CD4-positive, alpha-beta T cell treated with Interleukin-6 for 4 hours (primary cell): ENCODE measurements at regions not wholly inside any gene's neighbourhood (a gene's known extent, or its start where the extent isn't known, plus 50 kb on each side); places are given as distances from the start of the nearest gene placed in this dataset.
"Not testable (repeated sequence)": the region's sequence is repeated elsewhere in the genome, so short reads cannot be mapped to it uniquely, and the experiment has no call there.

Experiments
- DNase-seq: peaks from one replicate; pipeline ENCODE4 v3.0.0-alpha.2; 2020; ENCODE audit warnings: mixed read lengths

GRCh38 chr18:14460364-14460763 lies 83.0 kb downstream of the POTEC start:
- not testable (repeated sequence) for DNase-seq

DNA sequence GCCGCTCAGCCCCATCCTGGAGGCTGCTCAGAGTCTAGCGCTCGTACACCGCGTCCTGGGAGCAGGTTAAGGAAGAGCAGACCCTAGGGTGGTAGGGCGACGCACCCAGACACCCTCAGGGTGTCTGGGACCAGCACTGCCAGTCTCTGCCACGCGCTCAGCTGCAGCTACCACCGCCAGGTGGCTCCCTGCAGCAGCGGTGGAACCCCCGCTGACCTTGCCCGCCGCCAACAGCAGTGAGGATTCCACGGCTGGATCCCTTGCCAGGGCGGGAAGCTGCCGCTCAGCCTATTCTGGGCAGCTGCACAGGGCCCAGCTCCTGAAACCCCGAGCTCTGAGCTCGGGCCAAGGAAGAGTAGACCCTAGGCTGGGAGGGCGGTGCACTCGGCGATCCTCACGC lies 83.6 kb downstream of the POTEC start:
- not testable (repeated sequence) for DNase-seq

DNA sequence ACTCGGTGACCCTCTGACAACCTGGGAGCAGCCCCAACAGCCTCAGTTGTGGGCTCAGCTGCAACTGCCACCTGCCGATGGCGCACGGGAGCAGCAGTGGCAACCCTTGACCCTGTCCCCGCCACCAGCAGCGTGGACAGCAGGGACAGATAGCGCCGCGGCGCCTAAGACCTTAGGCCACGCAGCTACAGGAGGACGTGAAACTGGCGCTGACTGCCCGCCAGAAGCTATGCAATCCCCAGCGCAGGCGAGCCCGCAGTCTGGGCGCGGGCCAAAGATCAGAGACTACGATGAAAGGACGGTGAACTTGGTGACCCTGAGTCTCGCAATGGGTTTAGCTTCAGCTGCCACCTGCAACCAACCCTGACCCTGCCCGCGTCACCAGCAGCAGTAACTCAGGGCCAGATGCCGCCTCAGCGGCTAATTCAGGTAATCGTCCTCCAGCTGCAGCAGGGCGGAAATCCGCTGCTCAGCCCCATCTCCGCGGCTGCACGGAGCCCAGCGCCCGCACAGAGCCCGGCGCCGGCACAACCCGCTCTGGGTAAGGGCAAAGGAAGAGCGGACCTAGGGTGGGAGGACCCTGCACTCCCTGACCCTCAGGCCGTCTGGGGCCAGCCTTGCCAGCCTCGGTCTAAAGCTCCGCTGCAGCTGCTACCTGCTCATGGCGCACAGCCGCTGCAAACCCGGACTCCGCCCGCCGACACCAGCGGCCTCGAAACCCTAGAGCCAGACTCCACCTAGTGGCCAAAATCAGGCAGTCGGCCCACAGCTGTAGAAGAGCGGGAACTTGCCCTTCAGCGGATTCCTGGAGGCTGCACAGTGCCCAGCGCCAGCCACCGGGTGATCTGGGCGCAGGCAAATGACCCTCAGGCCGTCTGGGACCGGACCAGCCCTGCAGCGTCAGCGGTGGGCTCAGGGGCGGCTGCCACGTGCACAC lies 85.1 kb downstream of the POTEC start:
- peak; percentile 64 for DNase-seq

DNA sequence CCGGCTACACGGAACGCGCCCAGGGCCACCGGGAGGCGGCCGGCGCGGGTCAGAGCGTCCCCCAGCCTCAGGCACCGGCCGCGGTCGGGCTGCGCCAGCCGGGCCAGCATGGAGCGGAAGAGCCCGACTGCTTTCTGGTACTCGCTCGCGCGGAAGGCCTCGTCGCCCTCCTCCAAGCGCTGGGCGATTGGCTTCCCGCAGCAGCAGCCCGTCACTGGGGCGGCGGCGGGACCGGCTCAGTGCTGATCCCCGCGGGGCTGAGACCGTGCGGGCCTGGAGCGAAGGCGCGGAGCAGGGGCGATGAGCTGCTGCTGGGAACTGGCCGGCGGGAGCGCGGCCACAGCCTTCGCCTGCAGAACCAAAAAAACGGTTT lies 92.8 kb downstream of the POTEC start:
- peak; percentile 49 for DNase-seq

- peak; percentile 48 for DNase-seq
These were observed 93.3 kb downstream of the POTEC start for GRCh38 chr18:14449995-14450636.

DNA sequence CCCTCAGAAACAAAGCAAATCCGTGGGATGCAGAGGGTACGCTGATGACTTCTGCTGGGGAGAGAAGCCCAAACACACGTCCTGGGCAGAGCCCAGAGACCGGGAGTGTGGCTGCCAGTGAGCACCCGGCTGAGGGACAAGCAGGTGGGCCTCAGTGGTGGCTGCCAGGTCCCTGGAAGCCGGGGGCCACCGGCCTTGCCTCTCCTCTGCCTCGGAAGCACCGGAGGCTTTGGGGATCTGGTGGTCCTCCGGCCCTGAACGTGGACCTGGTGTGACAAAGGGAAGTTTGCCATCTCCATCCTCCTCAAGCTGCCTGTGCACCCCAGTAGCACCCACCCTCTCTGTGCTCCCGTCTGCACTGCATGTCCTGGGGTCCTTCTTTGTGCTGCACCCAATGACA lies 94.3 kb downstream of the POTEC start:
- DNase-seq = not testable (repeated sequence)

DNA sequence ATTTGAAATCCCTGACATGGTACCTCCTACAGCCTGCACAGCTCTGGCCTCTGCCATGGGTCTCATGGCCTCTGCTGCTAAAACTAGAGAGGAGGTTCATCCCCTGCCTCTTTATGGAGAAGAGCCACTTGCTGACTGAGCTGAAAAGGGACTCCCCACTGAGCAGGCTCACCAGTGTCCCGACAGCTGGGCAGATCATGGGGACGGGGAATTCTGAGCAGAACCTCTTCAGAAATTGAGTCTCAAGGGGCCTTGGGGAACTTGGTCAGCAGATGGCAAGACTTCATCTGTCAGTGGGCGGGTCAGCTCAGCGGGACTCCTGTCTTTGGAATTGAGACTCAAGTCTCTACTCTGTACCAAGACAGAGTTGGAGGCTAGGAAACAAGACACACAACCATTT lies 95.7 kb downstream of the POTEC start:
- DNase-seq = not testable (repeated sequence)

GRCh38 chr18:14435460-14435859 lies 107.9 kb downstream of the POTEC start:
- not testable (repeated sequence) for DNase-seq

- DNase-seq = not testable (repeated sequence)
These were observed 111.0 kb downstream of the POTEC start for GRCh38 chr18:14432371-14432770.

- peak; percentile 70 for DNase-seq
These were observed 112.3 kb downstream of the POTEC start for GRCh38 chr18:14431031-14431521.

DNA sequence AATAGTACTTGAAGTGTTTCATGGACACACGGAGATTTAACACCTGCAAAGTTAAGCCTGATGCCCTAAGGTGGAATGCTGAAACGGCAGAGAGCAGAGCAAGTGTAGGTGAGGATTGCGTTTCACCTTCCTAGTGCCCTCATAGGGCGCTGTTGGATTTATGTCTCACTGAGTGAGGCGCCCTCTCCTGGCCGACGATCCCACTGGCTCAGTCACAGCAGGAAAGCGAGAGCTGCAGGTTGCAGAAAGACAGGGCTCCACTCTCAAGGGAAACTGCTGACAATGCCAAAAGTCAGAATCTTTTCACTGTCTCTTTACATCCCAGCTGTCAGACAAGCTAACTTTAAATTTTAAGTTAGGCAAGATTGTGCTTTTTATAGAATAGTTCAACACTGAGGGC lies 127.6 kb downstream of the POTEC start:
- peak; percentile 30 for DNase-seq

GRCh38 chr18:14415399-14415798 lies 128.0 kb downstream of the POTEC start:
- DNase-seq = not testable (repeated sequence)

DNA sequence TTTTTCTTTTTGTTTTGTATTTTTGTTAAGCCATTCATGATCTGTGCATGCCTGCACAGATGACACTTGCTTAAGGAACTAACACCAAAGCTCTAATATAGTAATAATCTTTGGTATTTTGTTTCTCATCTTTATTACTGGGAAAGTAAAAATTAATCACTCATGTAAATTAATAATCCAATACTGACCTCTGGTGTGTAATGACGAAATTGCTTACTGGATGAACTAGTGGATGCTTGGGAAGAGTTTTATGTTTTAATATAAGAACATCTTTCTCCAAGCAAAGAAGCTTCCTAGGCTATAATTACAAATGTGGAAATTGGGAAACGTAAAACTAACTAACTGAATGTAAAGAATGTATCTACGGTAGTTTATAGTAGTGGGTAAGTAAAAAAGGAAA lies 147.9 kb downstream of the POTEC start:
- not testable (repeated sequence) for DNase-seq

- not testable (repeated sequence) for DNase-seq
These were observed 149.8 kb downstream of the POTEC start for GRCh38 chr18:14393563-14394103.

GRCh38 chr18:14392604-14393003 lies 150.8 kb downstream of the POTEC start:
- DNase-seq = not testable (repeated sequence)

- DNase-seq = not testable (repeated sequence)
These were observed 158.4 kb downstream of the POTEC start for GRCh38 chr18:14384961-14385360.

- DNase-seq = not testable (repeated sequence)
These were observed 160.7 kb downstream of the POTEC start for GRCh38 chr18:14382666-14383065.

- DNase-seq = not testable (repeated sequence)
These were observed 163.9 kb downstream of the POTEC start for GRCh38 chr18:14379489-14379888.

DNA sequence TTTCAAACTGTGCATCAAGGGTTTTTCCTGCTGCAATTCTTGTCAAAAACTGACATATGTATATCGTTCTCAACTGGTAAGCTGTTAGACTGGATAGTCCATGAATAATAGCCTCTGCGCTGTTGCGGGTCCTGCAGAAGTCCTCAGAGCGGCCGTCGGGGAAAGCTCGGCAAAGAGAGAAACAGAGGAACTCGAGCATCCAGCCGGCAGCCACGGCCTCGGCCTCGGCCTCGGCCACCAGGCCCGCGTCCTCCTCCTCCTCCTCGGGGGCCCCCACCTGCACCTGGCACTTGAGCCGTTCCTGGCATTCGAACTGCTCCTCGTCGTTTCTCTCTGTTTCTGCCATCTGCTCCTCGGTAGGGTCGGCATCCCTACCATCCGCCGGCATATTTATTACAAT lies 165.0 kb downstream of the POTEC start:
- not testable (repeated sequence) for DNase-seq

- not testable (repeated sequence) for DNase-seq
These were observed 182.1 kb downstream of the POTEC start for GRCh38 chr18:14361346-14361745.

GRCh38 chr18:14357553-14358297 lies 185.7 kb downstream of the POTEC start:
- not testable (repeated sequence) for DNase-seq

GRCh38 chr18:14342170-14342569 lies 201.2 kb downstream of the POTEC start:
- not testable (repeated sequence) for DNase-seq

- not testable (repeated sequence) for DNase-seq
These were observed 203.8 kb upstream of the ZNF519 start for GRCh38 chr18:14336017-14336416.
